ENCODE measurements at regions not wholly inside any gene's neighbourhood (a gene's known extent, or its start where the extent isn't known, plus 50 kb on each side); places are given as distances from the start of the nearest gene placed in this dataset.

DNA sequence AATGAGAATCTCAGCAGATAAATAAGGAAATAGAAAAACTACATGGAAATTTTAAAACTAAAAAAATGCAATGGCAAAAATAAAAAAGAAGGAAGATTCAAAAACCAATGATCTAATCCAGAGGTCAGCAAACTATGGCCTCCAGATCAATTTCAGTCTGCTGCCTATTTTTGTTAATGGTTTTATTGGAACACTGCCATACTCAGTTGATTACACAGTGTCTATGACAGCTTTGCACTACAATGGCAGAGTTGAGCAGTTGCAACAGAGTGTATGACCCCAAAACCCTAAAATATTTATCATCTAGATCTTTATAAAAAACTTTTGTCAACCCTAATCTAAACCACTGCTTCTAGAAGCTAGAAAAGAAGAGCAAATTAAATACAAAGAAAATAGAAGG lies 170.3 kb downstream of the RAB28 start:
- TF ChIP-seq ZFP41 (tag by site-specific recombination; IDR thresholded peaks at IDR 0.05; ENCODE audit: borderline replicate concordance) (no peak), YY1 (tag by site-specific recombination; IDR thresholded peaks at IDR 0.05) (no peak), GLI4 (tag by site-specific recombination; IDR thresholded peaks at IDR 0.05) (no peak), ZNF768 (tag by site-specific recombination; IDR thresholded peaks at IDR 0.05) (no peak), ZNF324 (tag by site-specific recombination; IDR thresholded peaks at IDR 0.05) (no peak), ZFP3 (tag by site-specific recombination; IDR thresholded peaks at IDR 0.05; ENCODE audit: low read depth) (no peak), ZBTB8A (tag by site-specific recombination; IDR thresholded peaks at IDR 0.05) (no peak), ZNF223 (tag by site-specific recombination; IDR thresholded peaks at IDR 0.05) (no peak), ZNF366 (tag by site-specific recombination; conservative IDR thresholded peaks at IDR 0.05) (no peak), ZNF398 (tag by site-specific recombination; IDR thresholded peaks at IDR 0.05) (no peak)
- TF ChIP-seq, protein P1, sequence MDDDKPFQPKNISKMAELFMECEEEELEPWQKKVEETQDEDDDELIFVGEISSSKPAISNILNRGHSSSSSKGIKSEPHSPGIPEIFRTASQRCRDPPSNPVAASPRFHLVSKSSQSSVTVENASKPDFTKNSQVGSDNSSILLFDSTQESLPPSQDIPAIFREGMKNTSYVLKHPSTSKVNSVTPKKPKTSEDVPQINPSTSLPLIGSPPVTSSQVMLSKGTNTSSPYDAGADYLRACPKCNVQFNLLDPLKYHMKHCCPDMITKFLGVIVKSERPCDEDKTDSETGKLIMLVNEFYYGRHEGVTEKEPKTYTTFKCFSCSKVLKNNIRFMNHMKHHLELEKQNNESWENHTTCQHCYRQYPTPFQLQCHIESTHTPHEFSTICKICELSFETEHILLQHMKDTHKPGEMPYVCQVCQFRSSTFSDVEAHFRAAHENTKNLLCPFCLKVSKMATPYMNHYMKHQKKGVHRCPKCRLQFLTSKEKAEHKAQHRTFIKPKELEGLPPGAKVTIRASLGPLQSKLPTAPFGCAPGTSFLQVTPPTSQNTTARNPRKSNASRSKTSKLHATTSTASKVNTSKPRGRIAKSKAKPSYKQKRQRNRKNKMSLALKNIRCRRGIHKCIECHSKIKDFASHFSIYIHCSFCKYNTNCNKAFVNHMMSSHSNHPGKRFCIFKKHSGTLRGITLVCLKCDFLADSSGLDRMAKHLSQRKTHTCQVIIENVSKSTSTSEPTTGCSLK (tag by site-specific recombination; IDR thresholded peaks at IDR 0.05): no peak
- TF ChIP-seq, protein P2, sequence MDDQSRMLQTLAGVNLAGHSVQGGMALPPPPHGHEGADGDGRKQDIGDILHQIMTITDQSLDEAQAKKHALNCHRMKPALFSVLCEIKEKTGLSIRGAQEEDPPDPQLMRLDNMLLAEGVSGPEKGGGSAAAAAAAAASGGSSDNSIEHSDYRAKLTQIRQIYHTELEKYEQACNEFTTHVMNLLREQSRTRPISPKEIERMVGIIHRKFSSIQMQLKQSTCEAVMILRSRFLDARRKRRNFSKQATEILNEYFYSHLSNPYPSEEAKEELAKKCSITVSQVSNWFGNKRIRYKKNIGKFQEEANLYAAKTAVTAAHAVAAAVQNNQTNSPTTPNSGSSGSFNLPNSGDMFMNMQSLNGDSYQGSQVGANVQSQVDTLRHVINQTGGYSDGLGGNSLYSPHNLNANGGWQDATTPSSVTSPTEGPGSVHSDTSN (CRISPR knock-in tag; IDR thresholded peaks at IDR 0.05): no peak
- TF ChIP-seq, protein P3, sequence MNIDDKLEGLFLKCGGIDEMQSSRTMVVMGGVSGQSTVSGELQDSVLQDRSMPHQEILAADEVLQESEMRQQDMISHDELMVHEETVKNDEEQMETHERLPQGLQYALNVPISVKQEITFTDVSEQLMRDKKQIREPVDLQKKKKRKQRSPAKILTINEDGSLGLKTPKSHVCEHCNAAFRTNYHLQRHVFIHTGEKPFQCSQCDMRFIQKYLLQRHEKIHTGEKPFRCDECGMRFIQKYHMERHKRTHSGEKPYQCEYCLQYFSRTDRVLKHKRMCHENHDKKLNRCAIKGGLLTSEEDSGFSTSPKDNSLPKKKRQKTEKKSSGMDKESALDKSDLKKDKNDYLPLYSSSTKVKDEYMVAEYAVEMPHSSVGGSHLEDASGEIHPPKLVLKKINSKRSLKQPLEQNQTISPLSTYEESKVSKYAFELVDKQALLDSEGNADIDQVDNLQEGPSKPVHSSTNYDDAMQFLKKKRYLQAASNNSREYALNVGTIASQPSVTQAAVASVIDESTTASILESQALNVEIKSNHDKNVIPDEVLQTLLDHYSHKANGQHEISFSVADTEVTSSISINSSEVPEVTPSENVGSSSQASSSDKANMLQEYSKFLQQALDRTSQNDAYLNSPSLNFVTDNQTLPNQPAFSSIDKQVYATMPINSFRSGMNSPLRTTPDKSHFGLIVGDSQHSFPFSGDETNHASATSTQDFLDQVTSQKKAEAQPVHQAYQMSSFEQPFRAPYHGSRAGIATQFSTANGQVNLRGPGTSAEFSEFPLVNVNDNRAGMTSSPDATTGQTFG (tag by site-specific recombination; IDR thresholded peaks at IDR 0.05; ENCODE audit: borderline replicate concordance): no peak
- TF ChIP-seq, protein P4, sequence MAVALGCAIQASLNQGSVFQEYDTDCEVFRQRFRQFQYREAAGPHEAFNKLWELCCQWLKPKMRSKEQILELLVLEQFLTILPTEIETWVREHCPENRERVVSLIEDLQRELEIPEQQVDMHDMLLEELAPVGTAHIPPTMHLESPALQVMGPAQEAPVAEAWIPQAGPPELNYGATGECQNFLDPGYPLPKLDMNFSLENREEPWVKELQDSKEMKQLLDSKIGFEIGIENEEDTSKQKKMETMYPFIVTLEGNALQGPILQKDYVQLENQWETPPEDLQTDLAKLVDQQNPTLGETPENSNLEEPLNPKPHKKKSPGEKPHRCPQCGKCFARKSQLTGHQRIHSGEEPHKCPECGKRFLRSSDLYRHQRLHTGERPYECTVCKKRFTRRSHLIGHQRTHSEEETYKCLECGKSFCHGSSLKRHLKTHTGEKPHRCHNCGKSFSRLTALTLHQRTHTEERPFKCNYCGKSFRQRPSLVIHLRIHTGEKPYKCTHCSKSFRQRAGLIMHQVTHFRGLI (tag by site-specific recombination; IDR thresholded peaks at IDR 0.05): no peak
- H3K36me3 ChIP-seq (ENCODE audit: control insufficient read depth in 2 of 2, insufficient read depth in 1 of 2, low read length in 2 of 2): no peaks in the 10 kb centered on the region
- H3K4me3 ChIP-seq (ENCODE audit: low read depth, low read length): no peak overlapping the region
- no peak overlapping the region for H3K27ac ChIP-seq (ENCODE audit: extremely low read depth, low read depth, low read length)
- H3K9me3 ChIP-seq (ENCODE audit: control insufficient read depth, insufficient read depth, low read depth, low read length): no peaks in the 10 kb centered on the region
- H3K4me1 ChIP-seq (ENCODE audit: control insufficient read depth, insufficient read depth, low read length): no peaks in the 10 kb centered on the region
- ChIA-PET CTCF (no interaction called here), POLR2A (no interaction called here)

DNA sequence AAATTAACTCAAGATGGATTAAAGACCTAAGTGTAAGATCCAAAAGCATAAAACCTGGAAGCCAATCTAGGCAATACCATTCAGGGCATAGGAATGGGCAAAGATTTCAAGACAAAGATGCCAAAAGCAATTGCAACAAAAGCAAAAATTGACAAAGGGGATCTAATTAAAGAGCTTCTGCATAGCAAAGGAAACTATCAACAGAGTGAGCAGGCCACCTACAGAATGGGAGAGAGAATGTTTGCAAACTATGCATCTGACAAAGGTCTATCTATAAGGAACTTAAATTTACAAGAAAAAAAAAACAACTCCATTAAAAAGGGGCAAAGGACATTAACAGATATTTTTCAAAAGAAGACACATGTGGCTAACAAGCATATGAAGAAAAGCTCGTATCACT lies 171.9 kb downstream of the RAB28 start:
- H3K36me3 ChIP-seq (ENCODE audit: control insufficient read depth in 2 of 2, insufficient read depth in 1 of 2, low read length in 2 of 2): no peaks in the 10 kb centered on the region
- CTCF ChIA-PET: no interaction called here
- H3K9me3 ChIP-seq (ENCODE audit: control insufficient read depth, insufficient read depth, low read depth, low read length): no peaks in the 10 kb centered on the region
- H3K4me3 ChIP-seq (ENCODE audit: low read depth, low read length): no peak overlapping the region
- H3K27ac ChIP-seq (ENCODE audit: extremely low read depth, low read depth, low read length): no peak overlapping the region
- no peaks in the 10 kb centered on the region for H3K4me1 ChIP-seq (ENCODE audit: control insufficient read depth, insufficient read depth, low read length)
- POLR2A ChIA-PET: no interaction called here
- TF ChIP-seq KLF17 (tag by site-specific recombination; IDR thresholded peaks at IDR 0.05): no peak
- TF ChIP-seq ZNF2 (tag by site-specific recombination; IDR thresholded peaks at IDR 0.05): no peak
- no peak for TF ChIP-seq ZNF664 (tag by site-specific recombination; IDR thresholded peaks at IDR 0.05)
- no peak for TF ChIP-seq ZNF529 (tag by site-specific recombination; IDR thresholded peaks at IDR 0.05; ENCODE audit: insufficient replicate concordance)
- TF ChIP-seq ZNF621 (tag by site-specific recombination; IDR thresholded peaks at IDR 0.05): no peak
- TF ChIP-seq ZNF239 (tag by site-specific recombination; IDR thresholded peaks at IDR 0.05): no peak
- no peak for TF ChIP-seq ZBTB1 (tag by site-specific recombination; IDR thresholded peaks at IDR 0.05)
- TF ChIP-seq, protein P5, sequence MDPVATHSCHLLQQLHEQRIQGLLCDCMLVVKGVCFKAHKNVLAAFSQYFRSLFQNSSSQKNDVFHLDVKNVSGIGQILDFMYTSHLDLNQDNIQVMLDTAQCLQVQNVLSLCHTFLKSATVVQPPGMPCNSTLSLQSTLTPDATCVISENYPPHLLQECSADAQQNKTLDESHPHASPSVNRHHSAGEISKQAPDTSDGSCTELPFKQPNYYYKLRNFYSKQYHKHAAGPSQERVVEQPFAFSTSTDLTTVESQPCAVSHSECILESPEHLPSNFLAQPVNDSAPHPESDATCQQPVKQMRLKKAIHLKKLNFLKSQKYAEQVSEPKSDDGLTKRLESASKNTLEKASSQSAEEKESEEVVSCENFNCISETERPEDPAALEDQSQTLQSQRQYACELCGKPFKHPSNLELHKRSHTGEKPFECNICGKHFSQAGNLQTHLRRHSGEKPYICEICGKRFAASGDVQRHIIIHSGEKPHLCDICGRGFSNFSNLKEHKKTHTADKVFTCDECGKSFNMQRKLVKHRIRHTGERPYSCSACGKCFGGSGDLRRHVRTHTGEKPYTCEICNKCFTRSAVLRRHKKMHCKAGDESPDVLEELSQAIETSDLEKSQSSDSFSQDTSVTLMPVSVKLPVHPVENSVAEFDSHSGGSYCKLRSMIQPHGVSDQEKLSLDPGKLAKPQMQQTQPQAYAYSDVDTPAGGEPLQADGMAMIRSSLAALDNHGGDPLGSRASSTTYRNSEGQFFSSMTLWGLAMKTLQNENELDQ (tag by site-specific recombination; IDR thresholded peaks at IDR 0.05; ENCODE audit: low read depth): no peak
- no peak for TF ChIP-seq GLIS1 (tag by site-specific recombination; IDR thresholded peaks at IDR 0.05)
